NOMO-1 treated with dmso at 0.1 percent for 144 hours (cell line): ENCODE measurements at regions not wholly inside any gene's neighbourhood (a gene's known extent, or its start where the extent isn't known, plus 50 kb on each side); places are given as distances from the start of the nearest gene placed in this dataset.

ENCODE experiments used
- DNase-seq: peaks from one replicate; lab custom pipeline; 2025; ENCODE audit not compliant: unreplicated experiment; lab: John Stamatoyannopoulos, UW

DNA sequence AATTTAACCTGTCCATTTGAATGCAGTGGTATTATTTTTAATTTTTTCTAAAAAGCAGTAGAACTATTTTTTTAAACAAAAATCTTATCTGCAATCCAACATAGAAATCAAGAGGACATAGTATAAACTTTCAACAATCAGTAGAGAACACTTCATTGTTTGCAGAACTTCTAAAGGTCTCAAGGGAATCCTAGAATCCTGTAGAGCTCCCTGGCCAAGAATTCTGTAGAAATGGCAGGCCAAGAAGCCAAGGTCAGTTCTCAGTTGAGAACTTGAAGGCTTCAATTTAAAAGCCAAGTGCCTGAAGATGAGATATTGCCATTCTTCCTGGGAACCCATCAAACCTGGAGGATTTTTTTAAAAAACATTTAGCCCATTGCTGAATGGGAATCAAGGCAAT, 199.2 kb upstream of the KLF4 start:
- DNase-seq: no peak

- DNase-seq: no peak
Observed at GRCh38 chr9:107685901-107686300, 196.3 kb upstream of the KLF4 start.

DNA sequence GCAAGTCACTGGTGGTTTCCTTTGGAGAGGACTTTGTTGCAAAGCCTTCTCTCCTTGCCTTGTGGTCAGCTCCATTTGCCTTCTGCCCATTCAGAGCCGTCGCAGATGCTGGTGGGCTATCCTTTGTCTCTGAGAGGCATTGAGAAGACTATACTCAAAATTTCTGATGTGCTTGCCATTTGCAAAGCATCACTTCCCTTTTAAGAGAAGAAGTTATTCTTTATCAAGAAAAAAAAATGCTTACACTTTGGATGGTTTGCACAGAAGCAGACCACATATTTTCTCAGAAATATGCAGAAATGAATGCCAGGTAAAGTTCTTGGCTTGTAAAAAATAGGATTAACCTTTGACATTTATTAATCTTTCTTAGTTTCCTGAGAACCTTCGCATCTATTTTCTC, 195.8 kb upstream of the KLF4 start:
- DNase-seq: no peak

GRCh38 chr9:107684224-107684623, 194.7 kb upstream of the KLF4 start:
- DNase-seq: no peak

- DNase-seq: no peak
Observed at GRCh38 chr9:107683566-107683965, 194.0 kb upstream of the KLF4 start.

GRCh38 chr9:107681988-107682387, 192.4 kb upstream of the KLF4 start:
- no peak for DNase-seq

DNA sequence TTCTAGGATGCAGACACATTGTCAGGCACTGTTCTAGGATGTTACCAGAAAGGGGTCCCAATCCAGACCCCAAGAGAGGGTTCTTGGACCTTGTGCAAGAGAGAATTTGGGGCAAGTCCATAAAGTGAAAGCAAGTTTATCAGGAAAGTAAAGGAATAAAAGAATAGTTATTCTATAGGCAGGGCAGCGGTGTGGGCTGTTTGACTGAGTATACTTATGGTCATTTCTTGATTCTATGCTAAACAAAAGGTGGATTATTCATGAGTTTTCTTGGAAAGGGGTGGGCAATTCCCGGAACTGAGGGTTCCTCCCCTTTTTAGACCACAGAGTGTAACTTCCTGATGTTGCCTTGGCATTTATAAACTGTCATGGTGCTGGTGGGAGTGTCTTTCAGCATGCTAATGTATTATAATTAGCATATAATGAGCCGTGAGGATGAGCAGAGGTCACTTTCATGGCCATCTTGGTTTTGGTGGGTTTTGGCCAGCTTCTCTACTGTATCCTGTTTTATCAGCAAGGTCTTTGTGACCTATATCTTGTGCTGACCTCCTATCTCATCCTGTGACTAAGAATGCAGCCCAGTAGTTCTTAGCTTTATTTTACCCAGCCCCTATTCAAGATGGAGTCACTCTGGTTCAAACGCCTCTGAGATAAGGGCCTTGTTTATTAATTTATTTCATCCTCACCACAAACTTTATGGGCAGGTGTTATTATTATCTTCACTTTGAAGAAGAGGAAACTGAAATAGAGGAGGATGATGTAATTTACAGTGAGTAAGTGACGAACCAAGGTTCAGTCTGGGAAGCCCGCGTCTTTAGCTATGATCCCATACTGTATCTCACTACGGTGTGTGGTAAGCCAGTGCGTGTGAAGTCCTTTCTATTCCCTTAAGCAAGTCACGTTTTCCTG, 186.0 kb upstream of the KLF4 start:
- DNase-seq: no peak

GRCh38 chr9:107674721-107675277, 185.2 kb upstream of the KLF4 start:
- peak; percentile 95 for DNase-seq

DNA sequence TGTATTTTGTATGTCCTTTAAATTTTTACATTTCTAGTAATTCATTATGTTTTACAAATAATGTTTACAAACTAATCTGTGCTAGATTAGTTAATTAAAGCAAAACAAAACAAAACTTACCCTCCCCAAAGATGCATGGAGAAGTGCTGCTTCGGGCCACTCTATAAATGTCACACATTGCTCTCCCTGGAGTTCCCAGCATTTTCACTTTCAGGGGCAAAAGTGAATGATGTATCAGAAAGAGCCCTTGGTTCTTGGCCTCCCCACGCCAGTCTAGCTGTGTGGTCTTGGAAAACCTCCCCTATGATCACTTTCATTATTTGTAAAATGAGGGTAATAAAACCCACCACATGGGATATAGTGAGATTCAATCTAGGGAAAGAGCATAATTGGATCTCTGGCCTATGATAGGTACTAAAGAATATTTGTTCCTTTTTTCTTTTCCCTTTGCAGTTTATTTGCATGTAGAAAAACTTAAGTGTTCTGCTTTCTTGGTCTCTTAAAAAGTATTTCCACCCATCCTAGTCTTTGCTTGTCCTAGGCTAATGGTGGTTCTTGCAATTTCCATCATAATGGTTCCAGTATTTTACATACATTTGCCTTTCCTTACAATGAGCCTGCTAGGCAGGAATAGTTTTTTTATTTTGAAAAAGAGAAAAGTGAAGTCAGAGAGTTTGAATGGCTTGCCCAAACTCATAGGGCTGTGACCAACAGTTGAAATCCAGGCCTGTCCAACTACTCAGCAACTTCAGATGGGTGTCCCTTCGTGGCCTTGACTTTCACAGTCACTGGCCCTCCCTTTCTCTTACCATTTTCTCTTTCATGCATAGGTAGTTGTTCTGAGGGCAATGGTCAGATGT, 184.5 kb upstream of the KLF4 start:
- no peak for DNase-seq

DNA sequence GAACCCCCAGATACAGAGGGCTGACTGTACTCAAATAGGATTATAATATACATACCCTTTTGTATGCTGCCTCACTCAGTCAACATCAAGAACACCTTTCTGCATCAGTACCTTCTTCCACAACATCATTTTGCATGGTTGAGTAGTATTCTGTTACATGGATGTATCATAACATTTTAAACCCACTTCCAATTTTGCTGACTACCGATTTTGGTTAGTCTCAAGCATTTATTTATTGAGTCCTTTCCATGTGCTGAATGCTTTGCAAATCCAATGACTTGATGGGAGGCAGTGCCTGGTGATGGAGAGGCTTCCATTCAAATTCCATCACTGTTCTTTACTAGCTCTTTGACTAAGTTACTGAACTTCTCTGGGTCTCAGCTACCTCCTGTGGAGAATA, 182.0 kb upstream of the KLF4 start:
- no peak for DNase-seq

DNA sequence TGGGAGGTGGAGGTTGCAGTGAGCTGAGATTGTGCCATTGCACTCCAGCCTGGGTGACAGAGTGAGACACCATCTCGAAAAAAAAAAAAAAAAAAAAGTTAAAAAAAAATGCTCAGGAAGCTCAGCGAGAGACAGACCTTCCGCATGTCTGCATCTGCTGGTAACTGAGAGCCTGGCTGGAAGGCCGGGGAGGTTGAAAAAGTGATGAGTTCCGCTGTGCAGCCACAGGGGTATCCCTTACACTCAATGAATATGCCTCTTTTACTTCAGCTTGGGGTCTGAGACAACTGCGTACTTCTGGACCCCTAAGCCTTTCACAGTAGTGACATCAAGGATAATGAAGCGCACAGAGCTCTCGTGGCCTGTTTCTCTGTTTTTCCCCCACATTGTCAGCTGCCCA, 179.9 kb upstream of the KLF4 start:
- DNase-seq: no peak

DNA sequence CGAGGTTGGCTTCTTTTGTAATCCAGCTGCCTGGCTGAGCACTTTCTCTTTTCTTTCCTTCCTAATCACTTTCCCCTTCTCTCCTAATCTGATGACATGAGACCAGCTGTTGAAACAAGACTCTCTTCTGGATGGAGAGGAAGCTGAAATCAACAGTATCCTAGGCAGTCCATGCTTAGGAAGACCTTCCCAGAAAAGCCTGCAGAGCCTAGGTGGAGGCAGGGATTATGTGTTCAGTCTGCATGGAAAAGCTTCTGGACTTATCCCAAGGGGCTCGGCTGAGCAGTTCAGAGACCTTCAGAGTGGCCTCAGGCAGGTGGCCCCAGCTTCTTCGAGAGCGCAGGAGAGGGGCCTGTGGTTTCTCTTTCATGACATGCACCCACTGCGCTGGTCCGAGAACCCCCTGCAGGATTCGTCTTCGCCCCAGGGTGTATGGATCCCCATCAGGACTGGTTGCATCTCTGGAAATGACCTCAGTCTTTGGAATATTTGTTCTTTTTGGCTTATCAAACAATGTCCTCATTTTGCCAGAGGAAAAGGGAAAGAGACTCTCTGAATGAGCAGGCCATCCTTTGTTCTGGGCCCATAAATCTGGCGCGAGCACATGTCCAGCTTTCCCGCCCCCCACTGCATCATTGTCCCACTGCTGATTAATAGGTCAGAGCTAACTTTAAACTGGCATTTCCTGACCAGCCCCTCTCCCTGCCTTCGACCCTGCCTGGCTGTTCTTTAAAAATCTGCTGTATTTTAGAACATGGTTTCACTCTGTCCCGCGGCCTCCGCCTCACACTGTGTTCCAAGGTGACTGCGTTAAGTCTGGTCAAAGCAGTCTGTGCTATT, 177.9 kb upstream of the KLF4 start:
- no peak for DNase-seq

- no peak for DNase-seq
Observed at GRCh38 chr9:107665057-107665456, 175.5 kb upstream of the KLF4 start.

- DNase-seq: no peak
Observed at GRCh38 chr9:107660976-107661375, 171.4 kb upstream of the KLF4 start.

GRCh38 chr9:107653263-107653821, 163.8 kb upstream of the KLF4 start:
- DNase-seq: no peak

DNA sequence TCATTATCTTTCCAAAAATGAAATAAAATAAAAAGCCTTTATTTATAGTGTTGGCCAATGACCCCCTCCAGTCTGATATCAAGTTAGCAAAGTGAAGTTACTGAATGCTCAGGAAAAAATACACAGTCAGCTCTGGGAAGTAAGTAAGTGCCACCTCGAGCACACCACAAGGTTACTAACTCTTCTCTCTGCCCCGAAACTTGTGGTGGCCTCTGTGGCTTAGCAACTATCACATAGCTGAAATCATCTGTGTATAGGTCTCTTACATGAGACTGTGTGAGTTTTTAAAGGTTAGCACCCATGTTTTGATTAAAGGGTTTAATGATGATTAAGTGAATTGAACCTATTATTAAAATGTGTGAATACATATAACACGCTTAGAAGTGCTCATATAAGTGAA, 161.4 kb upstream of the KLF4 start:
- DNase-seq: no peak

- DNase-seq: no peak
Observed at GRCh38 chr9:107650321-107650720, 160.8 kb upstream of the KLF4 start.

DNA sequence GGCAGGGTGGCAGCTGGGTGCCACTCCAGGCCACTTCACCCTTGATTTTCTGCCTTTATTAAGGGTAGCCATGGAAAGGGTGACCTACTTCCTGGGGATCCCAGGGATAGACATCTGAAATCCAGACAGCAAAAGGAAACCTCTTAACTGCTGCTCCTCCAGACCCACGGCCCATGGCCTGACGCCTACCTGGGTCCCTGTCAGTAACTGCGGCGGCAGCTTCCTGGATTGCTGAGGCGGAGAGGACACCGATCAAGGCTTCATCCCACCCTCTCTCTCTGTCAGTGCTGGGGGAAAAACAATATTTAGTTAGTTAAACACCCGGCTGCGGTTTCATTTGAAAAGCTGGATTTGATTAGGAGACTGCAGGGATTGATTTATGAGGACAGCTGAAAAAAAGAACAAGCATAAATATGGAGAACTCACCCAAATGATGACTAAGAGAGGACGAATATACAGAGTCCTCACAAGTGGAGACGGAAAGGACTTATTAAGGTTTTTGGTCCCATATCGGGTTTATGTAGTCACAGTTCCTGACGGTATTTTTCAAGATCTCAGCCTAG, 158.7 kb upstream of the KLF4 start:
- no peak for DNase-seq

GRCh38 chr9:107647611-107648010, 158.0 kb upstream of the KLF4 start:
- DNase-seq: no peak

DNA sequence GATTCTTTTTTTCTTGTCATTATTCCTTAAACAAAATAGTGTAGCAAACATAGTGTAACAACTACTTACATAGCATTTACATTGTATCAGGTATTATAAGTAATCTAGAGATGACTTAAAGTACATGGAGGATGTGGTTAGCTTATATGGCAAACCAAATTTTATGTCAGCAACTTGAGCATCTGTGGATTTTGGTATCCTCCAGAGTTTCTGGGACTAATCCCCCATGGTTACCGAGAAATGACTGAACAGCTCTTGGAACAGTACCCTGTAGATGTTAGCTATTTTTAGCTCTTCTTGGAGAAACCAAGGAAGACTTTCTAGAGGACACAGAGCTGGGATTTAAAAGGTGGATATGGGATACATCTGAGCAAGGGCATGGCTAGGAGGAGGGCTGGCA, 157.6 kb upstream of the KLF4 start:
- no peak for DNase-seq
